Peyer's patch (tissue), 4 donors: ENCODE measurements at regions not wholly inside any gene's neighbourhood (a gene's known extent, or its start where the extent isn't known, plus 50 kb on each side); places are given as distances from the start of the nearest gene placed in this dataset.

ENCODE experiments used
- DNase-seq, 3 donors: peaks; one replicate each; pipeline ENCODE4 v3.0.0-alpha.2; 2017 to 2019
- H3K27ac ChIP-seq, 4 donors: fragments of 200-600 bp; sonication (generic); one replicate each; pipeline ENCODE4 v1.5.1; 2016 to 2019
- H3K27me3 ChIP-seq, 2 donors: fragments of 200-600 bp; sonication (generic); one replicate each; pipeline ENCODE4 v1.5.1; 2019
- H3K36me3 ChIP-seq, 3 donors: fragments of 200-600 bp; sonication (generic); one replicate each; pipeline ENCODE4 v1.5.1; 2016 to 2019
- H3K4me1 ChIP-seq, 4 donors: fragments of 200-600 bp; sonication (generic); one replicate each; pipeline ENCODE4 v1.5.1; 2016 to 2019
- H3K4me3 ChIP-seq, 4 donors: fragments of 200-600 bp; sonication (generic); 1 replicate in 3 of 4; 2 replicates in 1 of 4; pipeline ENCODE4 v1.5.1; 2016 to 2019; ENCODE audit warnings: mild to moderate bottlenecking in 1 of 4
- H3K9me3 ChIP-seq, 4 donors: fragments of 200-600 bp; sonication (generic); one replicate each; pipeline ENCODE4 v1.5.1; 2016 to 2019; ENCODE audit warnings: mild to moderate bottlenecking in 1 of 4
- POLR2A ChIP-seq, 2 donors: fragments of 450-650 bp; IDR thresholded peaks; one replicate each; pipeline ENCODE4 v1.5.1; 2017; ENCODE audit warnings: antibody characterized with exemption in 2 of 2, mild to moderate bottlenecking in 2 of 2, moderate library complexity in 2 of 2
- TF ChIP-seq, protein P1 (sequence below), 6 experiments: fragments of 450-650 bp in 4 of 6; fragments of 200-600 bp in 2 of 6; sonication (generic) in 1 of 6; IDR thresholded peaks; one replicate each; pipeline ENCODE4 v1.5.1; 2017 to 2019; ENCODE audit warnings: antibody characterized with exemption in 6 of 6, mild to moderate bottlenecking in 3 of 6, moderate library complexity in 1 of 6

DNA sequence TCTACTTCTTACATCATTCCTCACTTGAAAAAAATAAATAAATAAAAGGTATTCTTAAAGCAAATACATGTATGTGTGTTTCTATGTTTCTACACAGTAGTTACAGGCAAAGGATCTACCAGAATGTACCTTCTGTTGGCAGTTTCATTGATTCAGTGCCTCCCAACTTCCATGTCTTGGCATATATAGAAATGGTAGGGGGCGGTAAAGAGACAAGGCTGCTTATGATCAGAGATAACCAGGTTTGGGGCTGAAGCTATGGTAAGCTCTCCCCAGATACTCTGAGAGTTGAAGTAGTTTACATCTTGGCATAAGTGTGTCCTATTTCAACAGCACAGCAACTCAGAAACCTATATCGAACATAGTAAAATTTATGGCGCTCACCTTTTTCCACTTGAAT, 1075.4 kb upstream of the C9orf72 start:
- no peak for DNase-seq
- Histone ChIP-seq H3K9me3 (no peaks in the 10 kb centered on the region), H3K36me3 (no peaks in the 10 kb centered on the region), H3K4me3 (no peak overlapping the region), H3K4me1 (no peaks in the 10 kb centered on the region), H3K27me3 (no peaks in the 10 kb centered on the region), H3K27ac (no peak overlapping the region)
- TF ChIP-seq POLR2A (IDR thresholded peaks at IDR 0.05): no peak
- TF ChIP-seq, protein P1, sequence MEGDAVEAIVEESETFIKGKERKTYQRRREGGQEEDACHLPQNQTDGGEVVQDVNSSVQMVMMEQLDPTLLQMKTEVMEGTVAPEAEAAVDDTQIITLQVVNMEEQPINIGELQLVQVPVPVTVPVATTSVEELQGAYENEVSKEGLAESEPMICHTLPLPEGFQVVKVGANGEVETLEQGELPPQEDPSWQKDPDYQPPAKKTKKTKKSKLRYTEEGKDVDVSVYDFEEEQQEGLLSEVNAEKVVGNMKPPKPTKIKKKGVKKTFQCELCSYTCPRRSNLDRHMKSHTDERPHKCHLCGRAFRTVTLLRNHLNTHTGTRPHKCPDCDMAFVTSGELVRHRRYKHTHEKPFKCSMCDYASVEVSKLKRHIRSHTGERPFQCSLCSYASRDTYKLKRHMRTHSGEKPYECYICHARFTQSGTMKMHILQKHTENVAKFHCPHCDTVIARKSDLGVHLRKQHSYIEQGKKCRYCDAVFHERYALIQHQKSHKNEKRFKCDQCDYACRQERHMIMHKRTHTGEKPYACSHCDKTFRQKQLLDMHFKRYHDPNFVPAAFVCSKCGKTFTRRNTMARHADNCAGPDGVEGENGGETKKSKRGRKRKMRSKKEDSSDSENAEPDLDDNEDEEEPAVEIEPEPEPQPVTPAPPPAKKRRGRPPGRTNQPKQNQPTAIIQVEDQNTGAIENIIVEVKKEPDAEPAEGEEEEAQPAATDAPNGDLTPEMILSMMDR (IDR thresholded peaks at IDR 0.05): no peak

DNA sequence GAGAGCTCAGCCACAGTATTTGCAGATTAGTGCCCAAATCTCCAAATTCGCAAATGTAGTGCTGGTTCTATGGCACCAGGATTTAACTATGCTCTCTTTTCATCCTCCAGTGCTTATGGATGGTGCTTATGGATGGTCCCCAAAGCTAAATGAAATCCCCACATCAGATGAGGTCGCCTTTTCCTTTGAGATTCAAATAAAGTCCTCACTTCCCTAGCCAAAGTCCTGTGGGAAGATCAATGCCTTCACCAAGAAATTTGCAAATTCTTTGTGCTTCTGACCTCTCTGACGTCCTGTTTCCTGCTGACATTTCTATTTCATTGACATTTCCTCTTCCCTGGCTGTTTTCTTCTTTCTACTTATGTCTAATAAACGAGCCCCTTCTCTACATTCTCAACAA, 1077.0 kb upstream of the C9orf72 start:
- Histone ChIP-seq H3K36me3 (no peaks in the 10 kb centered on the region), H3K27ac (no peak overlapping the region), H3K4me3 (no peak overlapping the region), H3K4me1 (no peaks in the 10 kb centered on the region), H3K27me3 (no peaks in the 10 kb centered on the region), H3K9me3 (no peaks in the 10 kb centered on the region)
- TF ChIP-seq, protein P1 (IDR thresholded peaks at IDR 0.05): no peak
- no peak for TF ChIP-seq POLR2A (IDR thresholded peaks at IDR 0.05)
- no peak for DNase-seq

DNA sequence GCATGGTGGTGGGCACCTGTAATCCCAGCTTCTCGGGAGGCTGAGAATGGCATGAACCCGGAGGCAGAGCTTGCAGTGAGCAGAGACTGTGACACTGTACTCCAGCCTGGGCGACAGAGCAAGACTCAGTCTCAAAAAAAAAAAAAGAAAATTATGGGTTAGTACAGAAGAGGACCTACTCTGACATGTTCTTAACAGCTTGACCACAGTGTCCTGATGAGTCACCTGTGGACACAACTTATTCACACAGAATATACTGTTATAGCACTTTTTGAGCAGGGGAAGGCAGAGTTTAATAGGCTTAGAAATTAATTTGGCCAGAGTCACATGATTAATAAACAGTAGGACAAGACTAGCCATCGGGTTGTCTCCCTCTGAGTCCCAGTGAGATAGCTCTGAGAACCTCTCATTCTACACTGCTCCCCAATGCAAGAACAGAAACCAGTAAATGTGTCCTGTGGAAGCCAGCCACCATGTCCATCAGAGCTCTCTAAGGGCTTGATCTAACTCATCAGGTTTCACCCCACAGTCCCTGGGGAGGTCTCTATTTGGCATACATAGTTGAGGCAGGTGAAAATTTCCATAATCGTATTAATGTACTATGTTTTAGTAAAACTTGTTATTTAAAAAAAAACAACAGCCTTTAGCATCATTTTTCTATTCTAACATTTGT, 1077.9 kb upstream of the C9orf72 start:
- no peaks in the 10 kb centered on the region for H3K27me3 ChIP-seq
- no peaks in the 10 kb centered on the region for H3K9me3 ChIP-seq
- no peaks in the 10 kb centered on the region for H3K36me3 ChIP-seq
- H3K4me3 ChIP-seq: no peak overlapping the region
- TF ChIP-seq, protein P1 (IDR thresholded peaks at IDR 0.05): no peak
- no peak for TF ChIP-seq POLR2A (IDR thresholded peaks at IDR 0.05)
- no peak for DNase-seq
- no peaks in the 10 kb centered on the region for H3K4me1 ChIP-seq
- no peak overlapping the region for H3K27ac ChIP-seq

DNA sequence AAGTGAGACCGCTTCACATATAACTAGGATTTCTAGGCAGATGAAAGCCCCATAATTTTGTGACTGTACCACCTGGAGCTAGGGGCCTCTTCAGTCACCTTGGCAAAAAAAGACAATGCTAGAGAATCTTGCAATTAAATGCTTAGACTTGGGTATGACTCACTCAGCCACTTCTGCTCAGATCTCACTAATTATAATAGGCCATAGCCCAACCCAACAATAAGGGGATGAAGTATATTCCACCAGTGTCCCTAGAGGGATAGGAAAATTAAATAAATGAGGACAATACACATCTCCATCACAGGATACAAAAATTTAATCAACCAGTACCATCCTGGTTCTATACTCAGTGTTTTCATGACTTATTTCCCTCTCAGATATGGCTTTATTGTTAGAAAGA, 1079.9 kb upstream of the C9orf72 start:
- no peak overlapping the region for H3K4me3 ChIP-seq
- TF ChIP-seq, protein P1 (IDR thresholded peaks at IDR 0.05): no peak
- TF ChIP-seq POLR2A (IDR thresholded peaks at IDR 0.05): no peak
- no peaks in the 10 kb centered on the region for H3K36me3 ChIP-seq

DNA sequence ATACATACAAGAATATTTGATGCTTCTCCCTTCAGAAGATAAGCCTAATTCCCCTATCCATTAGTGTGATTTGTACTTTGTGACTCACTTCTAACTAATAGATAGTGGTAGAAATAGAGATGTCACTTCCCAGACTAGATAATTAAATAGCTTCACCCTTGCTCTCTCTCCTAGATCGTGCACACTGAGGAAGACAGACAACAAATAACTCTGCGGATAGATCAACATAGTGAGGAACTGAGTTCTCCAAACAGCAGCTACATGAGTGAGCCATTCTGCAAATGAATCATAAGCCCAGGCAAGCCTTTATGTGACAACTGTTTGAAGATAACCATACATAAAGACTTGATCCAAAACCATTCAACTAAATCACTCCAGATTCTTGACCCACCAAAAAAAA, 1083.4 kb upstream of the C9orf72 start:
- Histone ChIP-seq H3K4me3 (no peak overlapping the region), H3K27me3 (no peaks in the 10 kb centered on the region), H3K4me1 (no peaks in the 10 kb centered on the region), H3K36me3 (no peaks in the 10 kb centered on the region), H3K27ac (no peak overlapping the region), H3K9me3 (no peaks in the 10 kb centered on the region)
- no peak for DNase-seq
- TF ChIP-seq, protein P1 (IDR thresholded peaks at IDR 0.05): no peak
- no peak for TF ChIP-seq POLR2A (IDR thresholded peaks at IDR 0.05)

More for the DNA sequence above, 1079.9 kb upstream of the C9orf72 start:
- Histone ChIP-seq H3K27me3 (no peaks in the 10 kb centered on the region), H3K27ac (no peak overlapping the region), H3K4me1 (no peaks in the 10 kb centered on the region), H3K9me3 (no peaks in the 10 kb centered on the region)
- no peak for DNase-seq

DNA sequence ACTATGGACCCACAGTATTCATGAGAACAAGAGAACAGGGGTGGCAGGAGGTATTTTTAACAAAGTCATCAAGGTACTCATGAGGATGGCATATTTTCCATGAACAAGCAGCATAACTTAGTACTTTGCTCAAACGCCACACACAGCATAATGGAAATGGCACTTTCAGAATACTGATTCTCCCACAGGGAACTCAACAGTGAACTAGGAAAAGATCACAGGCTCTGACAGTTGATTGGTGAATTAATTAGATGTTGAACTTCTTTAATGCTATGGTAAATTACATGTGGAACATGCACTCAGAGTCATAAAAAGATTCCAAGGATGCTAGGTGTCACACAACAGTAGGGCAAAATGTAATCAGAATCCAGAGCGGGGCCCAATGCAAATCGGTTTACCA, 1088.6 kb upstream of the C9orf72 start:
- H3K4me3 ChIP-seq: no peak overlapping the region
- H3K4me1 ChIP-seq: no peaks in the 10 kb centered on the region
- no peak for TF ChIP-seq POLR2A (IDR thresholded peaks at IDR 0.05)
- no peaks in the 10 kb centered on the region for H3K9me3 ChIP-seq
- H3K27me3 ChIP-seq: no peaks in the 10 kb centered on the region
- no peak for DNase-seq
- H3K27ac ChIP-seq: no peak overlapping the region
- H3K36me3 ChIP-seq: no peaks in the 10 kb centered on the region
